ENCODE measurements at regions not wholly inside any gene's neighbourhood (a gene's known extent, or its start where the extent isn't known, plus 50 kb on each side); places are given as distances from the start of the nearest gene placed in this dataset.

DNA sequence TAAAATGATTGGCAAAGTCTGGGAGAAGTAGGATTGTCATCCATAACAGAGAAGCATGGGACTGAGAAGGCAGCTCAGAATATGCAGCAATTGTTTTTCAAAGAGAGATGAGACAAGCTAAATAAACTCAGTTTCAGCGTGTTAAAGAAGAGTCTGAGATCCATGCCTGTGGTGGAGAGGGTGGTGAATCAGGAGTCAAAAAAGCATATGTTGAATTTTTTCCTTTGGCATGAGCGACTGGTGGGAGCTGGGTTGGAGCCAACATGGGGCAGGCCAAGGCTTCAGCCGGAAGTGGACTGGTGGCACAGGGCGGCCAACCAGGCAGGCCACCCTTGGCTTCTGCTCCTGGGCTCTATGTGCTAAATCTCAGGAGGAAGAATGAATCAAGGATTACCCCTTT is 102.0 kb downstream of the SST start:
- FAIRE-seq (no peak), DNase-seq (ENCODE audit: insufficient read length, low spot score) (no peak)
- TF ChIP-seq, protein P1, sequence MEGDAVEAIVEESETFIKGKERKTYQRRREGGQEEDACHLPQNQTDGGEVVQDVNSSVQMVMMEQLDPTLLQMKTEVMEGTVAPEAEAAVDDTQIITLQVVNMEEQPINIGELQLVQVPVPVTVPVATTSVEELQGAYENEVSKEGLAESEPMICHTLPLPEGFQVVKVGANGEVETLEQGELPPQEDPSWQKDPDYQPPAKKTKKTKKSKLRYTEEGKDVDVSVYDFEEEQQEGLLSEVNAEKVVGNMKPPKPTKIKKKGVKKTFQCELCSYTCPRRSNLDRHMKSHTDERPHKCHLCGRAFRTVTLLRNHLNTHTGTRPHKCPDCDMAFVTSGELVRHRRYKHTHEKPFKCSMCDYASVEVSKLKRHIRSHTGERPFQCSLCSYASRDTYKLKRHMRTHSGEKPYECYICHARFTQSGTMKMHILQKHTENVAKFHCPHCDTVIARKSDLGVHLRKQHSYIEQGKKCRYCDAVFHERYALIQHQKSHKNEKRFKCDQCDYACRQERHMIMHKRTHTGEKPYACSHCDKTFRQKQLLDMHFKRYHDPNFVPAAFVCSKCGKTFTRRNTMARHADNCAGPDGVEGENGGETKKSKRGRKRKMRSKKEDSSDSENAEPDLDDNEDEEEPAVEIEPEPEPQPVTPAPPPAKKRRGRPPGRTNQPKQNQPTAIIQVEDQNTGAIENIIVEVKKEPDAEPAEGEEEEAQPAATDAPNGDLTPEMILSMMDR (IDR thresholded peaks at IDR 0.05; ENCODE audit: insufficient read depth, missing control alignments), result no peak

DNA sequence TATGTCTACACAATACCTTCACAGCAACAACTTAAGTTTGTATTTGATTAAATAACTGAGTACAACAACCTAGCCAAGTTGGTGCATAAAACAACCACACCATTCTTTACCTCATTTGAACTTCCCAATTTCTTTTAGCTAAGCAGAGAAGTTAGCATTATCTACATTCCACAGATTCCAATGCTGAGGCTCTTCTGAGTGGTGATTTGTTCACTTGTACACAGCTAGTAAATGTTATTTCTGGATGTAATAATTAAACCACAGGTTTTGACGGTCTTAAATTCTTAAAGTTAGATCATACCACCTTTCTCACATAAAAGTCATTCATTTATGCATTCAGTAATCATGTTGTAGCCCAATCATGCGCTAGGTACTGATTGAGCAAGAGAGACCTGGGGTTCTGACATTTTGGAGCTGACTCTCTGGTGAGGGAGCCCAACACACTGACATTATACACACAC is 102.5 kb downstream of the SST start:
- no peak for DNase-seq (ENCODE audit: insufficient read length, low spot score)
- FAIRE-seq, result no peak
- TF ChIP-seq, protein P1 (IDR thresholded peaks at IDR 0.05; ENCODE audit: insufficient read depth, missing control alignments), result no peak

GRCh38 chr3:187567021-187567420 is 103.2 kb downstream of the SST start:
- no peak for DNase-seq (ENCODE audit: insufficient read length, low spot score)
- TF ChIP-seq, protein P1 (IDR thresholded peaks at IDR 0.05; ENCODE audit: insufficient read depth, missing control alignments), result no peak
- no peak for FAIRE-seq

DNA sequence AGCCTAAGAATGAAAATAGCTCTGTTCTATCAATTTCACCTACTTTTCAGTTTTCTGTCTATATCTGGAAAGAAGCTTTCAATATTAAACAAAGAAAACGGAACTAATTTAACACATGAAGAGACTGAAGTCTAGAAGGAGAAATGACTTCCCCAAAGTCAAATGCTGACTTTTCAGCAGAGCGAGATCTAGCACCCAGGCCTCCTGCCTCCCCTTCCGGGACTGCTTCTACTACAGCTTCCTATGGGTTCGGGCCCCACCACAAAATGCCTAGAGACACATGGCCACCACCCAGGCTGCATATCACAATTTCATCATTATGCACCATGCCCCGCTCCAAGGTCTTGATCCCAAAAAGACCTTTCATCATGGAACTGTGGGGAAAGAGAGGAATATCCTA is 104.5 kb downstream of the SST start:
- DNase-seq (ENCODE audit: insufficient read length, low spot score), result no peak
- FAIRE-seq, result no peak
- TF ChIP-seq, protein P1 (IDR thresholded peaks at IDR 0.05; ENCODE audit: insufficient read depth, missing control alignments), result no peak

DNA sequence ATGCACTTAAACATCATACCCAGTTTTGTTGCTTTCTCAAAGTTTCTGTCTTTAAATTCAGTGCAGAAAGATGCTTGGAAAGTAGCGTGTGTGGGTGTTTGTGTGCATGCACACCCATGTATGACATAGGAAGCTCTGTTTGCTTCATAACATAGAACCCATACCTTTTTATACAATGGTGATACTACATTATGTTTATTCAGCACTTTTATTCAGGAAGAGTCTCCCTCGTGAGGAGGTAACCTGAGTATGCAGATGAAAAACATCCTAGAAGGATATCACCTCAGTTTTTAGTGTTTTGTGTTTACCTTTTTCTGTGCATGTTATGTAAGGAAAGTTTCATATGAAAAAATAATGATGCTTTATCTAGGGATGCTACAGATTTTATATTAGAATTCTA is 111.2 kb downstream of the SST start:
- FAIRE-seq (no peak), DNase-seq (ENCODE audit: insufficient read length, low spot score) (no peak)
- TF ChIP-seq, protein P1 (IDR thresholded peaks at IDR 0.05; ENCODE audit: insufficient read depth, missing control alignments), result no peak

GRCh38 chr3:187551416-187551815 is 118.8 kb downstream of the SST start:
- DNase-seq (ENCODE audit: insufficient read length, low spot score), result no peak
- TF ChIP-seq, protein P1 (IDR thresholded peaks at IDR 0.05; ENCODE audit: insufficient read depth, missing control alignments), result no peak
- FAIRE-seq, result no peak

GRCh38 chr3:187550446-187550845 is 119.7 kb downstream of the SST start:
- TF ChIP-seq, protein P1 (IDR thresholded peaks at IDR 0.05; ENCODE audit: insufficient read depth, missing control alignments), result no peak
- DNase-seq (ENCODE audit: insufficient read length, low spot score) (no peak), FAIRE-seq (no peak)

Measured in D721Med (cell line).